DND-41 (cell line): ENCODE measurements at regions not wholly inside any gene's neighbourhood (a gene's known extent, or its start where the extent isn't known, plus 50 kb on each side); places are given as distances from the start of the nearest gene placed in this dataset.

ENCODE experiments used
- ATAC-seq: fragments of 200-7000 bp; cut with Tn5 transposase; 3 replicates; pipeline ENCODE4 v1.9.1; 2021; ENCODE audit warnings: low read depth; ENCODE audit not compliant: insufficient read depth
- DNase-seq: peaks from one replicate; pipeline ENCODE4 v3.0.0-alpha.2; 2020
- H2AFZ ChIP-seq: 2 replicates; pipeline ENCODE4 v1.6.0; 2012; ENCODE audit warnings: low read depth, low read length
- H3K27ac ChIP-seq: 2 replicates; pipeline ENCODE4 v1.5.1; 2012; ENCODE audit warnings: low read length, inconsistent platforms
- H3K27me3 ChIP-seq: fragments of 200-600 bp; sonication (generic); 2 replicates; pipeline ENCODE4 v1.6.0; 2012; ENCODE audit warnings: low read length, mild to moderate bottlenecking, inconsistent platforms; ENCODE audit not compliant: insufficient read depth, poor library complexity
- H3K36me3 ChIP-seq: 2 replicates; pipeline ENCODE4 v1.5.1; 2012; ENCODE audit warnings: low read length, inconsistent platforms; ENCODE audit not compliant: insufficient read depth
- H3K4me1 ChIP-seq: 2 replicates; pipeline ENCODE4 v1.5.1; 2012; ENCODE audit warnings: mild to moderate bottlenecking, low read length; ENCODE audit not compliant: insufficient read depth
- H3K4me2 ChIP-seq: 2 replicates; pipeline ENCODE4 v1.6.0; 2012; ENCODE audit warnings: mild to moderate bottlenecking, moderate library complexity, low read length, inconsistent platforms; ENCODE audit not compliant: insufficient read depth
- H3K4me3 ChIP-seq, 2 experiments: fragments of 200-600 bp in 1 of 2; shearing (Covaris generic) in 1 of 2; 2 replicates each; pipeline ENCODE4 v1.5.1; 2012 to 2016; ENCODE audit warnings: inconsistent platforms in 2 of 2, low read length in 2 of 2, mild to moderate bottlenecking in 2 of 2, low read depth in 1 of 2, moderate library complexity in 1 of 2
- H3K79me2 ChIP-seq: 2 replicates; pipeline ENCODE4 v1.6.0; 2012; ENCODE audit warnings: low read length, inconsistent platforms; ENCODE audit not compliant: insufficient read depth
- H3K9ac ChIP-seq: 2 replicates; pipeline ENCODE4 v1.6.0; 2012; ENCODE audit warnings: low read depth, mild to moderate bottlenecking, inconsistent platforms, low read length, moderate library complexity
- H3K9me3 ChIP-seq: 2 replicates; pipeline ENCODE4 v1.5.1; 2012; ENCODE audit warnings: low read length, moderate library complexity, mild to moderate bottlenecking, inconsistent platforms; ENCODE audit not compliant: insufficient read depth, severe bottlenecking
- H4K20me1 ChIP-seq: 2 replicates; pipeline ENCODE4 v1.6.0; 2012; ENCODE audit warnings: low read length; ENCODE audit not compliant: insufficient read depth
- EZH2 ChIP-seq: IDR thresholded peaks from 3 replicates; pipeline ENCODE4 v1.6.1; 2012; ENCODE audit warnings: borderline replicate concordance, low read depth, mild to moderate bottlenecking, moderate library complexity, low read length, inconsistent platforms; ENCODE audit not compliant: severe bottlenecking
- TF ChIP-seq, protein P1 (sequence below): IDR thresholded peaks from 2 replicates; pipeline ENCODE4 v1.5.1; 2012; ENCODE audit warnings: borderline replicate concordance, low read length, moderate library complexity, mild to moderate bottlenecking; ENCODE audit not compliant: poor library complexity, severe bottlenecking; ENCODE audit errors: extremely low read depth

DNA sequence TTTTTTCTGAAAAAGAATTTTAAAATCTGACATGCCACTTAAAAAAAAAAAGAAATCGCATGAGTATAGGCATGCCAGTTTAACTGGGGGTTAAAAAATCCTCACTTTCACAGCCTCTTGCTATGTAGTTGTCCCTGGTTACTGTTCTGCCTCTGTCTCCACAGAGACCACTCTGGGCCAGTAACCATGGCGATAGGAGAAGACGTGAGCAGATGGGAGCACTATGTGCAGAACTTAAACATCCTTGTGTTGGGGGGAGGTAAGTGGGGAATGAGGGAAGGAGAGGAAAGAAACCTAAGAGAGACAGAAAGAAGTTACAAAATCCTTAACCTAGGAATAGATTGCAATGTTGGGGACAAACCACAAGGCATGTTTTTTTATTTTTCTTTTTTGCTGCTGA is 75.9 kb upstream of the CYRIA start:
- no peak for ATAC-seq

DNA sequence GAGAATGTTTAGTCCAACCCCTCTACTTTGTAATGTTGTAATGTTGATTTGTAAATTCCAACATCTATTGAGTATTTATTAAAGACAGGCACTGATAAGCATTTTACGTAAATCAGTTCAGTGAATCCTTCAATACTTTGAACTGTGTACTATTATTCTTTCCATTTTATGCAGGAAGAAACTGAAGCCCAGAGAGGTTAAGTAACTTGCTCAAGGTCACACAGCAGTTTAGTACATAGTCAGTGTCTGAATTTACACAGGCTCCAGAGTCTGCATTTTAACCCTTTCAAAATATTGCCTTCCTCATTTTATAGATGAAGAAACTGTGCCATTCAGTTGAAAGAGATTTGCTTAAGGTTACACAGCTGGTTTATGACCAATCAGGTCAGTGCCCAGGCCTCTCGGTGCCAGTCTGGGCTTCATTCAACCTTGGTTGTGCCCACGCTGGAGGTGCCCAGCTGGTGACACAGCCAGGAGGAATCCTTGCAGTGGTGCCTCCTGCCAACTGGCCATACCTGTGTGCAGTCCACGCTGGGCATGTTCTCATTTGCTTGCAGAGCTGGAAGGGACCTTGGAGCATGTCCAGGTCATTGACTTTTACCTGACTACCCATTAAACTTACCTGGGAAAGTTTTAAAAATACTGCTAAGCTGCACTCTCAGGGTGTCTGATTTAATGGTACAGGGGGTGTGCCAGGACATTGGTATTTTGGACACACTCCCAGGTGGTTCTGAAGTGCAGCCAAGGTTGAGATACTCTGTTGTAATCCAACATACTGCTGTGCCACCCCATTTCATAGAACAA is 74.3 kb upstream of the CYRIA start:
- Histone ChIP-seq H3K4me3 (no peak overlapping the region), H2AFZ (no peak overlapping the region), H3K27me3 (no peaks in the 10 kb centered on the region), H3K4me1 (no peaks in the 10 kb centered on the region), H3K9ac (no peak overlapping the region), H3K36me3 (no peaks in the 10 kb centered on the region), H4K20me1 (no peaks in the 10 kb centered on the region), H3K79me2 (no peaks in the 10 kb centered on the region), H3K4me2 (no peak overlapping the region), H3K27ac (no peak overlapping the region), H3K9me3 (no peaks in the 10 kb centered on the region)
- DNase-seq, result no peak
- no peak for ATAC-seq
- TF ChIP-seq, protein P1, sequence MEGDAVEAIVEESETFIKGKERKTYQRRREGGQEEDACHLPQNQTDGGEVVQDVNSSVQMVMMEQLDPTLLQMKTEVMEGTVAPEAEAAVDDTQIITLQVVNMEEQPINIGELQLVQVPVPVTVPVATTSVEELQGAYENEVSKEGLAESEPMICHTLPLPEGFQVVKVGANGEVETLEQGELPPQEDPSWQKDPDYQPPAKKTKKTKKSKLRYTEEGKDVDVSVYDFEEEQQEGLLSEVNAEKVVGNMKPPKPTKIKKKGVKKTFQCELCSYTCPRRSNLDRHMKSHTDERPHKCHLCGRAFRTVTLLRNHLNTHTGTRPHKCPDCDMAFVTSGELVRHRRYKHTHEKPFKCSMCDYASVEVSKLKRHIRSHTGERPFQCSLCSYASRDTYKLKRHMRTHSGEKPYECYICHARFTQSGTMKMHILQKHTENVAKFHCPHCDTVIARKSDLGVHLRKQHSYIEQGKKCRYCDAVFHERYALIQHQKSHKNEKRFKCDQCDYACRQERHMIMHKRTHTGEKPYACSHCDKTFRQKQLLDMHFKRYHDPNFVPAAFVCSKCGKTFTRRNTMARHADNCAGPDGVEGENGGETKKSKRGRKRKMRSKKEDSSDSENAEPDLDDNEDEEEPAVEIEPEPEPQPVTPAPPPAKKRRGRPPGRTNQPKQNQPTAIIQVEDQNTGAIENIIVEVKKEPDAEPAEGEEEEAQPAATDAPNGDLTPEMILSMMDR, result no peak
- no peak for TF ChIP-seq EZH2

More for the DNA sequence above, 75.9 kb upstream of the CYRIA start:
- DNase-seq, result no peak
- no peaks in the 10 kb centered on the region for H3K9me3 ChIP-seq
- H3K4me3 ChIP-seq, result no peak overlapping the region
- H3K36me3 ChIP-seq, result no peaks in the 10 kb centered on the region
- no peaks in the 10 kb centered on the region for H3K27me3 ChIP-seq
- no peaks in the 10 kb centered on the region for H3K79me2 ChIP-seq
- H3K27ac ChIP-seq, result no peak overlapping the region
- H3K4me1 ChIP-seq, result no peaks in the 10 kb centered on the region
- H4K20me1 ChIP-seq, result no peaks in the 10 kb centered on the region
- TF ChIP-seq, protein P1, result no peak
- TF ChIP-seq EZH2, result no peak
- no peak overlapping the region for H3K9ac ChIP-seq
- no peak overlapping the region for H2AFZ ChIP-seq
- no peak overlapping the region for H3K4me2 ChIP-seq

DNA sequence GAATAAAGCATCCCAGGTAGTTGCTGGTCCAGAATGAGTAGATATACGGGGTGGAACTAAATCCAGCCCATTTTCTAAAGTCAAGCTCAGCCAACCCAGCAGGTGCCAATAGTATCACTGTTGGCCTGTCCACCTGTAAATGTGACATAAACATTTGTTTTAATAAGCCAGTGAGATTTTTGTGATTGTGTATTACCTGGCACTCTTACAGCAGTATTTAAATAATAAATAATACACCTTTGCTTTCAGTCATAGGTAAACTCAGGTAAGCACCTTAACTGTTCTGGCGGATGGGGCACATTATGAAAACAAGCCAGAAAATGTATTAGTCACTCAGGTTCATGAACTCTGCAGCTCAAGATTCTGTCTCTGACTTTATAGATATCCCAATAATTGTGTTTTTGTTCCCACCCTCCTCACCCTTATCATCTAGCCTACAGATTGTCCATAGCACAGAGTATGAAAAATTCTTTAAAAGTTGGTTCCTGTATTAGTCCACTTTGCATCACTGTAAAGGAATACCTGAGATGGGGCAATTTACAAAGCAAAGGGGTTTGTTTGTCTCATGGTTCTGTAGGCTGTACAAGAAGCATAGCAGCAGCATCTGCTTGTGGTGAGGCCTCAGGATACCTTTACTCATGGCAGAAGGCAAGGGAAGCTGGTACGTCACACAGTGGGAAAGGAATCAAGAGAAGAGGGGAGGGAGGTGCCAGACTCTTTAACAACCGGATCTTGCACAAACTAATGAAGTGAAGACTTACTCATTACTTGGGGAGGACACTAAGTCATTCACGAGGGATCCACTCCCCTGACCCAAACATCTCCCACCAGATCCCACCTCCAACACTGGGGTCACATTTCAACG is 73.0 kb upstream of the CYRIA start:
- Histone ChIP-seq H3K9ac (no peak overlapping the region), H4K20me1 (no peaks in the 10 kb centered on the region), H3K36me3 (no peaks in the 10 kb centered on the region), H3K4me3 (no peak overlapping the region), H3K9me3 (no peaks in the 10 kb centered on the region), H3K4me1 (no peaks in the 10 kb centered on the region), H3K79me2 (no peaks in the 10 kb centered on the region), H3K4me2 (no peak overlapping the region), H3K27ac (no peak overlapping the region), H2AFZ (no peak overlapping the region), H3K27me3 (no peaks in the 10 kb centered on the region)
- ATAC-seq, result no peak
- TF ChIP-seq EZH2, result no peak
- TF ChIP-seq, protein P1, result no peak
- DNase-seq, result no peak
